NOMO-1 treated with dmso at 0.1 percent for 144 hours (cell line): ENCODE measurements at regions not wholly inside any gene's neighbourhood (a gene's known extent, or its start where the extent isn't known, plus 50 kb on each side); places are given as distances from the start of the nearest gene placed in this dataset.
"Not testable (repeated sequence)": the region's sequence is repeated elsewhere in the genome, so short reads cannot be mapped to it uniquely, and the experiment has no call there.

ENCODE experiments used
- DNase-seq: peaks from one replicate; lab custom pipeline; 2025; ENCODE audit not compliant: unreplicated experiment; lab: John Stamatoyannopoulos, UW

- no peak for DNase-seq
Observed at GRCh38 chr1:208462761-208463160, 218.6 kb upstream of the PLXNA2 start.

- no peak for DNase-seq
Observed at GRCh38 chr1:208465266-208465665, 221.1 kb upstream of the PLXNA2 start.

GRCh38 chr1:208465786-208466590, 221.8 kb upstream of the PLXNA2 start:
- DNase-seq = no peak

- DNase-seq = no peak
Observed at GRCh38 chr1:208467151-208467780, 223.1 kb upstream of the PLXNA2 start.

GRCh38 chr1:208475449-208475848, 231.3 kb upstream of the PLXNA2 start:
- no peak for DNase-seq

GRCh38 chr1:208475951-208476845, 232.0 kb upstream of the PLXNA2 start:
- no peak for DNase-seq

- DNase-seq = no peak
Observed at GRCh38 chr1:208476846-208477170, 232.6 kb upstream of the PLXNA2 start.

GRCh38 chr1:208479435-208479834, 235.3 kb upstream of the PLXNA2 start:
- no peak for DNase-seq

- DNase-seq = no peak
Observed at GRCh38 chr1:208485512-208485911, 241.3 kb upstream of the PLXNA2 start.

- DNase-seq = no peak
Observed at GRCh38 chr1:208486677-208487076, 242.5 kb upstream of the PLXNA2 start.

- not testable (repeated sequence) for DNase-seq
Observed at GRCh38 chr1:208488432-208488831, 244.2 kb upstream of the PLXNA2 start.

GRCh38 chr1:208496467-208497371, 252.5 kb upstream of the PLXNA2 start:
- DNase-seq = no peak

GRCh38 chr1:208497866-208498541, 253.8 kb upstream of the PLXNA2 start:
- DNase-seq = no peak

- peak; percentile 11 for DNase-seq
Observed at GRCh38 chr1:208499026-208499425, 254.8 kb upstream of the PLXNA2 start.

GRCh38 chr1:208499601-208500000, 255.4 kb upstream of the PLXNA2 start:
- DNase-seq = no peak

GRCh38 chr1:208500375-208500774, 256.2 kb upstream of the PLXNA2 start:
- no peak for DNase-seq

- no peak for DNase-seq
Observed at GRCh38 chr1:208501542-208501941, 257.4 kb upstream of the PLXNA2 start.

- no peak for DNase-seq
Observed at GRCh38 chr1:208503787-208504186, 259.6 kb upstream of the PLXNA2 start.

- DNase-seq = no peak
Observed at GRCh38 chr1:208506812-208507211, 262.6 kb upstream of the PLXNA2 start.

- DNase-seq = no peak
Observed at GRCh38 chr1:208509072-208509471, 264.9 kb upstream of the PLXNA2 start.
